ENCODE measurements at regions not wholly inside any gene's neighbourhood (a gene's known extent, or its start where the extent isn't known, plus 50 kb on each side); places are given as distances from the start of the nearest gene placed in this dataset.

DNA sequence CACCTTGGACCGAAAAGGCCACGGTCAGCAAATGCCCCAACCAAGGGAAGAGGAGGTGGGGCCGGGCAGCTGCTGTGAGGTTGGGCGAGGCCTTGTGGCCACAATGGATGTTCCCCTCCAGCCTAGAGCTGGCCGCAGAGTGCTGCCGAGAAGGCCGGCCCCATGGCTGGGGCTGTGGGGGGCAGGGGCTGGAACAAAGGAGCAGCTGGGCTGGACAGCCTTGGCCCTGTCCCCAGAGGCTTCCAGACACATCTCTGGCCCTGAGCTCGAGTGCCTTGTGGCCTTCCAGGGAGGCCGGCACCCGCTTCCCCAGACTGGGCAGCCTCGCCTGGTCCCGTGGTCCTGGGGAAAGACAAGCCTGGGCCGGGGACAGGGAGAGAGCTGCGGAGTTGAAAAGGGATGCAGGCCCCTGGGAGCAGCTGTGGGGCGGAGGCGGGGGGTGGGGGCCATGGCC lies 88.0 kb downstream of the PDGFA start (continued):
- TF ChIP-seq PRDM2 (tag by site-specific recombination; IDR thresholded peaks at IDR 0.05; ENCODE audit: borderline replicate concordance) (no peak), ZNF664 (tag by site-specific recombination; IDR thresholded peaks at IDR 0.05) (no peak), ZBTB48 (tag by site-specific recombination; IDR thresholded peaks at IDR 0.05) (no peak), ZNF18 (tag by site-specific recombination; IDR thresholded peaks at IDR 0.05) (no peak), ZNF157 (tag by site-specific recombination; IDR thresholded peaks at IDR 0.05) (no peak), ZNF239 (tag by site-specific recombination; IDR thresholded peaks at IDR 0.05) (no peak)

DNA sequence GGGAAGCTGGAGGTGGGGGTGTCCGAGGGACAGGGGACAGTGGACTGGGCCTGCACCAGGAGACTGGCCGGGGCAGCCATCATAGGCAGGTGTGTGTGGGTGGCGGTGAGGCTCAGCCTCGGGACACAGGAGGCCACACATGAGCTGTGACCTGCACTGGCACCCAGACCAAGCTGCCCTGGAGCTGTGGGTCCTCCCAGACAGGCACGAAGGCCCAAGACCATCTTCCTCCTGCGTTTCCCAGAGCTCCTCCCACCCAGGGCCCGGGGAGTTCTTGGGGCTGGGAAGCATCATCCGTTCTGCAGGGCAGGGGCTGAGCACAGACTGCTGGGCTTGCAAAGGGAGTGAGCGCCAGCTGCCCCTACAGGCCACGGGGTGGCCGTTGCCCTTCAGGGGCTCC lies 87.4 kb downstream of the PDGFA start:
- no peaks in the 10 kb centered on the region for H3K9me3 ChIP-seq (ENCODE audit: control insufficient read depth, insufficient read depth, low read depth, low read length)
- no peaks in the 10 kb centered on the region for H3K4me1 ChIP-seq (ENCODE audit: control insufficient read depth, insufficient read depth, low read length)
- TF ChIP-seq ZNF843 (tag by site-specific recombination; IDR thresholded peaks at IDR 0.05) (no peak), PRDM6 (tag by site-specific recombination; IDR thresholded peaks at IDR 0.05) (no peak), ZNF138 (tag by site-specific recombination; IDR thresholded peaks at IDR 0.05; ENCODE audit: borderline replicate concordance) (no peak), ZNF561 (tag by site-specific recombination; IDR thresholded peaks at IDR 0.05; ENCODE audit: borderline replicate concordance) (no peak), ZNF23 (tag by site-specific recombination; IDR thresholded peaks at IDR 0.05; ENCODE audit: borderline replicate concordance) (no peak)
- H3K27ac ChIP-seq (ENCODE audit: extremely low read depth, low read depth, low read length) = no peak overlapping the region
- ChIA-PET CTCF (interaction anchor here (0.6 to 0.9 kb wide), 2 partner anchors 26 to 41 kb away, joined by 3 to 4 read pairs; no protein-coding TSS in a partner anchor), POLR2A (no interaction called here)
- no peaks in the 10 kb centered on the region for H3K36me3 ChIP-seq (ENCODE audit: control insufficient read depth in 2 of 2, insufficient read depth in 1 of 2, low read length in 2 of 2)
- no peak overlapping the region for H3K4me3 ChIP-seq (ENCODE audit: low read depth, low read length)

DNA sequence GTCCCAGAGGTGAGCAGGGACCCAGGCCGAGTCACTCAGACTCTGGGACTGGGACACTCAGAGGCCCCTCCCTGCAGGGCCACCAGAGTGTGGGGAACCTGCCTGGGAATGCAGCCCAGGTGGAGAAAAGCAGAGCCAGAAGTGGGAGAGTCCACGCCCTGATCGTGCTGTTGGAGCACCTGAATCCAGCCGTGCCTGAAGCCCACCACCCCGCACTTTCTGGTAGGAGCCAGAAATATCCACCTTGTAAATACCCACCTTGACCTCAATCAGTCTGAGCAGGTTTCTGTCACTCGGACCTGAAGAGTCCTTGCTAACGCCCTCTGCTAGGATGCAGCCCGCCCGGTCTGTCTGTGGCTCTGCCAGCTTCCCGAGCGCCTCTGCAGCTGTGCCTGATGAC lies 86.7 kb downstream of the PDGFA start:
- Histone ChIP-seq H3K9me3 (ENCODE audit: control insufficient read depth, insufficient read depth, low read depth, low read length) (no peaks in the 10 kb centered on the region), H3K36me3 (ENCODE audit: control insufficient read depth in 2 of 2, insufficient read depth in 1 of 2, low read length in 2 of 2) (no peaks in the 10 kb centered on the region), H3K4me1 (ENCODE audit: control insufficient read depth, insufficient read depth, low read length) (no peaks in the 10 kb centered on the region), H3K4me3 (ENCODE audit: low read depth, low read length) (no peak overlapping the region), H3K27ac (ENCODE audit: extremely low read depth, low read depth, low read length) (no peak overlapping the region)
- POLR2A ChIA-PET = no interaction called here
- CTCF ChIA-PET = no interaction called here
- TF ChIP-seq ZBTB44 (tag by site-specific recombination; IDR thresholded peaks at IDR 0.05) (no peak), GLI2 (tag by site-specific recombination; IDR thresholded peaks at IDR 0.05; ENCODE audit: borderline replicate concordance, low read depth) (no peak), ZBTB49 (tag by site-specific recombination; IDR thresholded peaks at IDR 0.05; ENCODE audit: low read depth) (no peak), ZNF10 (tag by site-specific recombination; IDR thresholded peaks at IDR 0.05) (no peak), WT1 (tag by site-specific recombination; IDR thresholded peaks at IDR 0.05) (no peak), ZNF157 (tag by site-specific recombination; IDR thresholded peaks at IDR 0.05) (no peak), ZSCAN23 (tag by site-specific recombination; IDR thresholded peaks at IDR 0.05) (no peak), ZNF214 (tag by site-specific recombination; IDR thresholded peaks at IDR 0.05; ENCODE audit: borderline replicate concordance) (no peak), ZNF621 (tag by site-specific recombination; IDR thresholded peaks at IDR 0.05) (no peak), MEIS1 (CRISPR knock-in tag; IDR thresholded peaks at IDR 0.05; ENCODE audit: borderline replicate concordance) (no peak), ZNF654 (tag by site-specific recombination; IDR thresholded peaks at IDR 0.05; ENCODE audit: low read depth) (no peak)

All from HEK293 (cell line).